LNCaP clone FGC (cell line): ENCODE measurements at regions not wholly inside any gene's neighbourhood (a gene's known extent, or its start where the extent isn't known, plus 50 kb on each side); places are given as distances from the start of the nearest gene placed in this dataset.

Experiments
- DNase-seq: peaks from one replicate; pipeline ENCODE4 v3.0.0-alpha.2; 2011; ENCODE audit warnings: low read depth
- H3K4me3 ChIP-seq: 2 replicates; pipeline ENCODE4 v1.5.1; 2011; ENCODE audit warnings: mild to moderate bottlenecking, low read depth, low read length, control low read depth
- TF ChIP-seq, protein P1 (sequence below): IDR thresholded peaks from 2 replicates; pipeline ENCODE4 v1.5.1; 2012; ENCODE audit warnings: mild to moderate bottlenecking; ENCODE audit not compliant: control insufficient read depth, insufficient read depth; ENCODE audit errors: extremely low read depth

DNA sequence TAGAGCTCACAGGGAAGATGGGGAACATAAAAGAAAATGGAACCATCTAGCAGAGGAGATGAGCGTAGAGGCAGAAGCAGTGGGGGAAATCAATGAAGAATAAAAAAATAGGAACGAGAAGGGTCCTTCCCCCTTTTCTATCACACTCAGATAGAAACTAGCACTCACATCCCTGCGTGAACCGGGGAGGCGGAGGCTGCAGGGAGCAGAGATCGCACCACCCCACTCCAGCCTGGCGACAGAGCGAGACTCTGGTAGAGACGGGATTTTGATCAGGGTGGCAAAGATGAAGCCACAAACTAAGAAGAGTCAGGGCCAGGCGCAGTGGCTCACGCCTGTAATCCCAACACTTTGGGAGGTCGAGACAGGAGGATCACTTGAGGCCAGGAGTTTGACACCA is 64.7 kb upstream of the ECHDC3 start:
- TF ChIP-seq, protein P1, sequence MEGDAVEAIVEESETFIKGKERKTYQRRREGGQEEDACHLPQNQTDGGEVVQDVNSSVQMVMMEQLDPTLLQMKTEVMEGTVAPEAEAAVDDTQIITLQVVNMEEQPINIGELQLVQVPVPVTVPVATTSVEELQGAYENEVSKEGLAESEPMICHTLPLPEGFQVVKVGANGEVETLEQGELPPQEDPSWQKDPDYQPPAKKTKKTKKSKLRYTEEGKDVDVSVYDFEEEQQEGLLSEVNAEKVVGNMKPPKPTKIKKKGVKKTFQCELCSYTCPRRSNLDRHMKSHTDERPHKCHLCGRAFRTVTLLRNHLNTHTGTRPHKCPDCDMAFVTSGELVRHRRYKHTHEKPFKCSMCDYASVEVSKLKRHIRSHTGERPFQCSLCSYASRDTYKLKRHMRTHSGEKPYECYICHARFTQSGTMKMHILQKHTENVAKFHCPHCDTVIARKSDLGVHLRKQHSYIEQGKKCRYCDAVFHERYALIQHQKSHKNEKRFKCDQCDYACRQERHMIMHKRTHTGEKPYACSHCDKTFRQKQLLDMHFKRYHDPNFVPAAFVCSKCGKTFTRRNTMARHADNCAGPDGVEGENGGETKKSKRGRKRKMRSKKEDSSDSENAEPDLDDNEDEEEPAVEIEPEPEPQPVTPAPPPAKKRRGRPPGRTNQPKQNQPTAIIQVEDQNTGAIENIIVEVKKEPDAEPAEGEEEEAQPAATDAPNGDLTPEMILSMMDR: no peak
- DNase-seq: no peak
- H3K4me3 ChIP-seq: no peak overlapping the region

DNA sequence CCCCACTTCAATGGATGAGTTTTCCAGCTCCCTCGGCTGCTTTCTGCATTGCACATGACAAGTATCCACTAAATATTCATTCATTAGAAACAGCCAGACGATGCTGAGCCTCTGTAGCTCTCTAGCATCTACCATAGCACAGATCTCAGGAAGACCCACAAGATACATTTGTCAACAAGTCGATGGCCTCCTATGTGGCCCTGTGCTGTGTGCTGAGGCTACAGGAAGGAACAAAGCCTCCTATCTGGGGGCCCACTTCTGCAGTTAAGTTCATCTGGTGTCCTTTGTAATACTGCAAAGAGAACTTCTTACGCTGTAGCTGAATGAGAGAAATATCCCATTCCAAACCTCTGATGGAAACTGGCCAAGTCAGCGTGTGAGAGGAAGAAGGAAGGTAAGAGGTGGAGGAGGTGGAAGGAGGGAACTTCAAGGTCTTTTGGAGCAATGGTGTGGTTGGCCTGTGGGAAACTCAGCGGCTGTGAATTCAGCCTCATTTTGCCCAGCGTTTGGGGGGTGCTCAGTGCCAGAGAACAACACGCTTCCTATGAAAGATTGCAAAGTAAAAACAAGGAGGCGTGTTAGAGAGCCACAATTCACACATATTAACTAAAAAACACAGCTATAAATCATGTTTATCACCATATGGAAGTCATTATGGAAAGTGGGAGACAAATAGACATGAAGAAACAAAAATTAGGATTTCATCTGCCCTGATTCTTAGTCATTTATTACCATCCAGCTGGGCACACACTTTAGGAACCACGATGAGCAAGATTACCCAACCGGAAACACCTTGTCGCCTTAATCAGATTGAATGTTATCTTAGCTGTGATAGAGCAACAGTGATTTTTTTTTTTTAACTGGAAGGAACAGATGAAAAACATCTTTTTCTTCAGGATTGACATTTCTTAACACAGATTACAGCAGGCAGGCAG is 62.2 kb upstream of the USP6NL start:
- TF ChIP-seq, protein P1: no peak
- H3K4me3 ChIP-seq: no peak overlapping the region

GRCh38 chr10:11672836-11673235 is 61.4 kb upstream of the USP6NL start:
- no peak overlapping the region for H3K4me3 ChIP-seq
- TF ChIP-seq, protein P1: no peak
- no peak for DNase-seq

More for the DNA sequence above, 62.2 kb upstream of the USP6NL start:
- no peak for DNase-seq

DNA sequence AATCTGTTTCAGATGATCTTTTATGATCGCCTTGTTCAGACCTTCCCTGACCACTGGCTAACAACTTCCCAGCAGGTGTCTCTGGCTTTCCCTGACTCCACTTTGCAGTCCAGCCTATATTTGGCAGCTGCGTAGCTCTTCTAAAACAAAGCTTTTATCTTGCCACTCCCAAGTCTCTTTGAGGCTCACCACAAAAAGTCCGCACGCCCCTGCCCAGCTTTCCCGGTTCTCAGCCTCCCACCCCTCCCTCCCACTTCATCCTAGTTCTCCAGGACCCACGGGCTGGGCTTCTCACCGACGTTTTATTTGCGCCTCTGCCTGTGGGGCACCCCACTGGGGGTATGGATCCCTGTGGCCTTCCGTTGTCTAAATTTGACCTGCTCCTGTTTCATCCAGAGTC is 58.9 kb upstream of the USP6NL start:
- no peak for DNase-seq
- H3K4me3 ChIP-seq: no peak overlapping the region
- TF ChIP-seq, protein P1: no peak

DNA sequence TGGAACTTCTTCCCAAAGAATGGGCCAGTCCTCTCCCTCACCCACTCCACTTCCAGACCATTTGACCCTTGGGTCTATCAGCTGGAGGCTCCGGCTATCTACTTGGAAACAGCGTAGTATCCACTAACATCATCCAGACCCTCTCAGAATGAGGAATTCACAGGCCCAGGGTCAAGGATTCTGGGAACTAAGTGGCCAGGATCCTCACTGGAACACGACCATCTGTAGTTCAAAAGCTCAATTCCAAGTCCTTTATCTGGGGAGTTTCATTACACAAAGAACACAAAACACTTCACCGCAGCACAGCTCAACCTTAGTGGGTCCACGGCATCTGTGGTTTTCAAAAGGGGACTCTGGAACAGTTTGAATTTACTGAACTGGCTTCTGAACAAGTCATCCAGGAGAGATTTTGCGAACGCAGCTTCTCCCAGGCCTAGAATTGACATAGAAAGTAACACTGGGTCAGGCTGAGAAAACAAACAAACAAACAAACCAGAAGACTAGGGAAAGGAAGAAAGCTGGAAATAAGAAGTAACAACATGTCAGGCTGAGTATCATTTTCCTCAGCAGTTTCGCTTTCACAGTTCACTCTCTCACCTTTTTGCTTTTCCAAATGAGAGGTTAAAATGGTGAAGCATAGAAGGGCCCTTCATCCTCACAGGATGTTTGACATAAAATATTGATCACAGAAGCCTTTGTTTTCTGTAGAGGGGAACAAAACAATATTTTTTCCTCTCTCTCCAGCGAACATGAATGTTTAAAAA is 57.6 kb upstream of the USP6NL start:
- TF ChIP-seq, protein P1: no peak
- H3K4me3 ChIP-seq: no peak overlapping the region
- DNase-seq: no peak

DNA sequence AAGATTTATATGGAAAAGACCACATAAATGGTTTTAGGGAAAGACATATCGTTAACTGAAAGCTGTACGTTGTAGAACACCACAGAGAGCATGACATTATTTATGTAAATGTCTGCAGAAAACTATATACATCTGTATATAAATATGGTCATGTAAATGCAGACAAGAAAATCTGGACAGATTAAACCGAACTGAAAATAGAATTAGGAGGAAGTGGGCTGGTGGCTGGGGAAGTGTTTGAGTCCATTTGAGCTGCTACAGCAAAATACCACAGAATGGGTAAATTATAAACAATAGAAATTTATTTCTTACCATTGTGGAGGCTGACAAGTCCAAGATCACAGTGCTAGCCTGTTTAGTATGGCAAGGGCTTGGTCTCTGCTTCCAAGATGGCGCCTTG is 56.3 kb upstream of the USP6NL start:
- H3K4me3 ChIP-seq: no peak overlapping the region
- TF ChIP-seq, protein P1: no peak
- DNase-seq: no peak
